Astrocyte of the spinal cord (primary cell): ENCODE measurements at regions not wholly inside any gene's neighbourhood (a gene's known extent, or its start where the extent isn't known, plus 50 kb on each side); places are given as distances from the start of the nearest gene placed in this dataset.

Experiments
- DNase-seq: peaks from one replicate; pipeline ENCODE4 v3.0.0; 2011; ENCODE audit warnings: low read depth, low spot score
- H3K4me3 ChIP-seq: 2 replicates; pipeline ENCODE4 v1.5.1; 2011; ENCODE audit warnings: low read depth, mild to moderate bottlenecking, low read length, moderate library complexity
- CTCF ChIP-seq: IDR thresholded peaks from 2 replicates; pipeline ENCODE4 v1.5.1; 2012; ENCODE audit warnings: low read depth, mild to moderate bottlenecking, low read length, inconsistent platforms
- in situ Hi-C: cut with HindIII; loops from 2 replicates; pipeline ENCODE4 v1.10.0; 2017; ENCODE audit warnings: low sequenced_read_pairs

GRCh38 chr4:100953616-100954015 is 393.7 kb downstream of the PPP3CA start:
- no peak for DNase-seq
- in situ Hi-C loops = no loop called here
- no peak for TF ChIP-seq CTCF
- H3K4me3 ChIP-seq = no peak overlapping the region

GRCh38 chr4:100952590-100952989 is 394.7 kb downstream of the PPP3CA start:
- no peak overlapping the region for H3K4me3 ChIP-seq
- in situ Hi-C loops = no loop called here
- TF ChIP-seq CTCF = no peak
- DNase-seq = no peak

GRCh38 chr4:100949350-100949935 is 397.9 kb downstream of the PPP3CA start:
- in situ Hi-C loops = no loop called here
- no peak overlapping the region for H3K4me3 ChIP-seq
- no peak for TF ChIP-seq CTCF
- DNase-seq = no peak

GRCh38 chr4:100948911-100949310 is 398.4 kb downstream of the PPP3CA start:
- in situ Hi-C loops = no loop called here
- no peak for DNase-seq

GRCh38 chr4:100945789-100946188 is 401.5 kb downstream of the PPP3CA start:
- no peak for TF ChIP-seq CTCF
- in situ Hi-C loops = no loop called here
- DNase-seq = no peak
- H3K4me3 ChIP-seq = no peak overlapping the region

More at GRCh38 chr4:100948911-100949310, 398.4 kb downstream of the PPP3CA start:
- TF ChIP-seq CTCF = no peak
- no peak overlapping the region for H3K4me3 ChIP-seq

GRCh38 chr4:100938698-100939097 is 408.6 kb downstream of the PPP3CA start:
- DNase-seq = no peak

More at GRCh38 chr4:100938698-100939097, 408.6 kb downstream of the PPP3CA start:
- in situ Hi-C loops = no loop called here
- H3K4me3 ChIP-seq = no peak overlapping the region
- TF ChIP-seq CTCF = no peak
